H1 (cell line): ENCODE measurements at regions not wholly inside any gene's neighbourhood (a gene's known extent, or its start where the extent isn't known, plus 50 kb on each side); places are given as distances from the start of the nearest gene placed in this dataset.
"Not testable (repeated sequence)": the region's sequence is repeated elsewhere in the genome, so short reads cannot be mapped to it uniquely, and the experiment has no call there.

Experiments
- CTCF ChIA-PET: fragments of 300-600 bp; sonication (Branson Sonifier 250); formaldehyde crosslinking; loops from one replicate; lab custom pipeline; 2021; ENCODE audit not compliant: partially characterized antibody; lab: Charles Lee
- POLR2A ChIA-PET: fragments of 300-600 bp; sonication (Branson Sonifier 250); formaldehyde crosslinking; loops from one replicate; lab custom pipeline; 2021; ENCODE audit warnings: inconsistent platforms; ENCODE audit not compliant: partially characterized antibody; lab: Charles Lee
- DNase-seq, 2 experiments: peaks; one replicate each; pipeline versions ENCODE4 v3.0.0 to v3.0.0-alpha.2; 2010 to 2022; ENCODE audit warnings: low spot score in 2 of 2, low read depth in 1 of 2, mixed read lengths in 1 of 2
- FAIRE-seq: peaks from 2 replicates; lab custom pipeline; 2011; peaks lifted over from hg19 to GRCh38; lab: Jason Lieb, UNC
- H2AFZ ChIP-seq: 2 replicates; pipeline ENCODE4 v1.8.1; 2012; ENCODE audit warnings: low read length, inconsistent platforms
- H2AK5ac ChIP-seq: 2 replicates; pipeline ENCODE4 v1.6.1; 2013; ENCODE audit warnings: low read depth, low read length
- H2BK120ac ChIP-seq: replicated peaks from 2 replicates; pipeline ENCODE3; 2013; ENCODE audit warnings: low read depth, low read length, inconsistent platforms
- H2BK12ac ChIP-seq: 2 replicates; pipeline ENCODE4 v1.6.1; 2013; ENCODE audit warnings: low read depth, low read length
- H2BK15ac ChIP-seq: 2 replicates; pipeline ENCODE4 v1.6.1; 2013; ENCODE audit warnings: low read length
- H2BK20ac ChIP-seq: 2 replicates; pipeline ENCODE4 v1.6.1; 2013; ENCODE audit warnings: low read length
- H2BK5ac ChIP-seq: 2 replicates; pipeline ENCODE4 v1.6.1; 2013; ENCODE audit warnings: low read depth, low read length
- H3K14ac ChIP-seq: 2 replicates; pipeline ENCODE4 v1.6.1; 2013; ENCODE audit warnings: inconsistent platforms; ENCODE audit not compliant: insufficient read length
- H3K18ac ChIP-seq: 2 replicates; pipeline ENCODE4 v1.6.1; 2013; ENCODE audit warnings: low read length; ENCODE audit errors: extremely low read depth
- H3K23ac ChIP-seq: 2 replicates; pipeline ENCODE4 v1.6.1; 2013; ENCODE audit warnings: inconsistent platforms; ENCODE audit not compliant: insufficient read length
- H3K23me2 ChIP-seq: 2 replicates; pipeline ENCODE4 v1.6.1; 2013; ENCODE audit warnings: low read depth, low read length
- H3K27ac ChIP-seq: 2 replicates; pipeline ENCODE4 v1.6.1; 2011; ENCODE audit warnings: low read depth, low read length, inconsistent platforms
- H3K27me3 ChIP-seq, 4 experiments: replicated peaks in 1 of 4; 1 replicate in 1 of 4; 2 replicates in 3 of 4; pipeline versions ENCODE4 v1.6.1 to v1.8.1; 2011 to 2013; ENCODE audit warnings: low read length in 3 of 4, mild to moderate bottlenecking in 3 of 4, inconsistent platforms in 2 of 4, mixed read lengths in 2 of 4, moderate library complexity in 1 of 4; ENCODE audit not compliant: control insufficient read depth in 3 of 4, insufficient read depth in 3 of 4; ENCODE audit errors: extremely low read depth in 1 of 4
- H3K36me3 ChIP-seq, 4 experiments: 2 replicates each; pipeline versions ENCODE4 v1.6.1 to v1.8.1; 2011 to 2013; ENCODE audit warnings: mild to moderate bottlenecking in 4 of 4, low read length in 3 of 4, moderate library complexity in 2 of 4, control low read depth in 1 of 4, inconsistent platforms in 1 of 4; ENCODE audit not compliant: insufficient read depth in 4 of 4, control insufficient read depth in 2 of 4
- H3K4ac ChIP-seq: replicated peaks from 2 replicates; pipeline ENCODE3; 2013; ENCODE audit warnings: low read length, low read depth, mixed read lengths, inconsistent platforms; ENCODE audit not compliant: insufficient read length
- H3K4me1 ChIP-seq, 4 experiments: replicated peaks in 1 of 4; 1 replicate in 1 of 4; 2 replicates in 3 of 4; pipeline versions ENCODE4 v1.6.1 to v1.8.1; 2011 to 2013; ENCODE audit warnings: low read length in 3 of 4, inconsistent platforms in 2 of 4, mixed read lengths in 1 of 4; ENCODE audit not compliant: insufficient read depth in 4 of 4, control insufficient read depth in 3 of 4
- H3K4me2 ChIP-seq, 2 experiments: 2 replicates each; pipeline versions ENCODE4 v1.6.1 to v1.8.1; 2011 to 2013; ENCODE audit warnings: low read depth in 2 of 2, low read length in 2 of 2, control low read depth in 1 of 2, inconsistent platforms in 1 of 2, mild to moderate bottlenecking in 1 of 2; ENCODE audit not compliant: insufficient read depth in 1 of 2
- H3K4me3 ChIP-seq, 4 experiments: fragments of 200-600, 300-600 bp in 1 of 4; sonication (generic), shearing (Covaris generic), sonication (Bioruptor Twin) in 1 of 4; 2 replicates each; pipeline versions ENCODE4 v1.5.1 to v1.8.1; 2011 to 2016; ENCODE audit warnings: low read length in 4 of 4, low read depth in 3 of 4, control low read depth in 2 of 4, inconsistent platforms in 2 of 4, mild to moderate bottlenecking in 2 of 4, mixed read lengths in 1 of 4, moderate library complexity in 1 of 4; ENCODE audit not compliant: insufficient read depth in 2 of 4; ENCODE audit errors: extremely low read depth in 1 of 4
- H3K56ac ChIP-seq: replicated peaks from 2 replicates; pipeline ENCODE3; 2013; ENCODE audit warnings: low read depth, mild to moderate bottlenecking, mixed read lengths, low read length, inconsistent platforms; ENCODE audit not compliant: insufficient read length
- H3K79me1 ChIP-seq: 2 replicates; pipeline ENCODE4 v1.6.1; 2013; ENCODE audit warnings: low read depth, low read length, control low read depth
- H3K79me2 ChIP-seq, 2 experiments: 2 replicates each; pipeline versions ENCODE4 v1.6.1 to v1.8.1; 2012 to 2013; ENCODE audit warnings: low read length in 2 of 2, mild to moderate bottlenecking in 2 of 2, inconsistent platforms in 1 of 2; ENCODE audit not compliant: insufficient read depth in 2 of 2, control insufficient read depth in 1 of 2
- H3K9ac ChIP-seq, 4 experiments: replicated peaks in 1 of 4; 1 replicate in 1 of 4; 2 replicates in 3 of 4; pipeline versions ENCODE4 v1.6.1 to v1.8.1; 2011 to 2013; ENCODE audit warnings: low read depth in 3 of 4, low read length in 3 of 4, control low read depth in 2 of 4, mild to moderate bottlenecking in 2 of 4, moderate library complexity in 2 of 4, inconsistent platforms in 1 of 4; ENCODE audit errors: extremely low read depth in 1 of 4
- H3K9me3 ChIP-seq, 2 experiments: 2 replicates each; pipeline versions ENCODE4 v1.6.1 to v1.8.1; 2012 to 2013; ENCODE audit warnings: mild to moderate bottlenecking in 2 of 2, moderate library complexity in 2 of 2, control low read depth in 1 of 2, inconsistent platforms in 1 of 2, low read depth in 1 of 2, low read length in 1 of 2, mixed read lengths in 1 of 2; ENCODE audit not compliant: insufficient read depth in 2 of 2
- H4K20me1 ChIP-seq, 2 experiments: replicated peaks in 1 of 2; 2 replicates each; pipeline versions ENCODE3 to v1.8.1; 2011 to 2013; ENCODE audit warnings: inconsistent platforms in 2 of 2, low read length in 2 of 2, mild to moderate bottlenecking in 1 of 2; ENCODE audit not compliant: insufficient read depth in 2 of 2, control insufficient read depth in 1 of 2
- H4K5ac ChIP-seq: 2 replicates; pipeline ENCODE4 v1.6.1; 2013; ENCODE audit warnings: low read length, low read depth, mixed read lengths, inconsistent platforms; ENCODE audit not compliant: insufficient read length
- H4K8ac ChIP-seq: 2 replicates; pipeline ENCODE4 v1.8.0; 2013; ENCODE audit warnings: mild to moderate bottlenecking, moderate library complexity, low read length, inconsistent platforms; ENCODE audit not compliant: insufficient read depth; ENCODE audit errors: extremely low read depth
- H4K91ac ChIP-seq: replicated peaks from 2 replicates; pipeline ENCODE3; 2013; ENCODE audit warnings: low read length, mixed read lengths, inconsistent platforms; ENCODE audit not compliant: insufficient read length
- WGBS, 2 experiments: shearing (Covaris generic) in 1 of 2; methylation state at CpG; one replicate each; pipeline versions ENCODE4 v1.1.6 to v1.1.7; 2013 to 2015; ENCODE audit warnings: low lambda C conversion rate in 2 of 2, mixed read lengths in 2 of 2, inconsistent platforms in 1 of 2, low coverage in 1 of 2, missing lambda C conversion rate in 1 of 2; ENCODE audit not compliant: insufficient replicate concordance in 2 of 2, insufficient coverage in 1 of 2, insufficient read length in 1 of 2; ENCODE audit errors: extremely low coverage in 1 of 2, missing lambda C conversion rate in 1 of 2; 5-methylcytosine and 5-hydroxymethylcytosine counted together

DNA sequence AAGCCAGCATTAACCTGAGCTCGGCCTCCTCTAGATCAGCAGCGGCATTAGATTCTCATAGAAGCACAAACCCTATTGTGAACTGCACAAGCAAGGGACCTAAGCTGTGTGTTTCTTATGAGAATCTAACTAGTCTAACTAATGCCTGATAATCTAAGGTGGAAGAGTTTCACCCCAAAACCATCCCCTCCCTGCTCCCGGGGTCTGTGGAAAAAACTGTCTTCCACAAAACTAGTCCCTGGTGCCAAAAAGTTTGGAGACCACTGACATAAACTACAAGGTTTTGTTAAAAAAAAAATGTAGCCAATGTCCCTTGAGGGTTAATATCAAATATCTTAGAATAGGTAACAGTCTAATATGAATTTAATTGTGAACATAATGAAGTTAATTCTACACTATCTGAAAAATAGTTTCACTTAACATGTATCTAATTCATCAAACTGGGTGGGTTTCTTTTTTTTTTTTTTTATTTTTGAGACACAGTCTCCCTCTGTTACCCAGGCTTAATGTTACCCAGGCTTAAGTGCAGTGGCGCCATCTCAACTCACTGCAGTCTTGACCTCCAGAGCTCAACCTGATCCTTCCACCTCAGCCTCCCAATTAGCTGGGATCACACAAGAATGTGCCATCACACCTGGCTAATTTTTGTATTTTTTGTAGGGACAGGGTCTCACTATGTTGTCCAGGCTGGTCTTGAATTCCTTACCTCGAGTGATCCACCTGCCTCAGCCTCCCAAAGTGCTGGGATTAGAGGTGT, 4752.2 kb upstream of the OR11H1 start:
- H2BK5ac ChIP-seq, FAIRE-seq, H3K14ac ChIP-seq, H3K23me2 ChIP-seq, H4K8ac ChIP-seq, H3K36me3 ChIP-seq, H3K79me1 ChIP-seq, H2AFZ ChIP-seq, H3K27ac ChIP-seq, H2BK15ac ChIP-seq, H3K9ac ChIP-seq, DNase-seq, CTCF ChIA-PET, H3K79me2 ChIP-seq, H3K18ac ChIP-seq, H2AK5ac ChIP-seq, H2BK20ac ChIP-seq, H3K23ac ChIP-seq, H3K27me3 ChIP-seq, H3K4ac ChIP-seq, H2BK12ac ChIP-seq, H4K5ac ChIP-seq, H3K4me2 ChIP-seq, H3K4me3 ChIP-seq, H4K91ac ChIP-seq, H3K4me1 ChIP-seq, H2BK120ac ChIP-seq, POLR2A ChIA-PET, H3K56ac ChIP-seq, H4K20me1 ChIP-seq: not testable (repeated sequence)
- 65% methylated on average over 5 of the region's 5 CpGs; no CpG with 5 or more reads in 1 of the 2 experiments for WGBS, 2 experiments
- H3K9me3 ChIP-seq = peaks cover 56 to 74% of the 10 kb centered on the region in 2 experiments

GRCh38 chr22:10776358-10776729, 4751.6 kb upstream of the OR11H1 start:
- H3K4me1 ChIP-seq, H2BK5ac ChIP-seq, H3K79me1 ChIP-seq, H2BK12ac ChIP-seq, H3K4ac ChIP-seq, H3K14ac ChIP-seq, H4K8ac ChIP-seq, FAIRE-seq, H2AK5ac ChIP-seq, H3K79me2 ChIP-seq, H3K4me3 ChIP-seq, H3K36me3 ChIP-seq, H3K23ac ChIP-seq, H4K20me1 ChIP-seq, H2BK20ac ChIP-seq, POLR2A ChIA-PET, H4K5ac ChIP-seq, H2BK120ac ChIP-seq, H3K27ac ChIP-seq, H3K4me2 ChIP-seq, H3K23me2 ChIP-seq, H3K9ac ChIP-seq, CTCF ChIA-PET, DNase-seq, H4K91ac ChIP-seq, H3K27me3 ChIP-seq, H2BK15ac ChIP-seq, H3K18ac ChIP-seq, H2AFZ ChIP-seq, H3K56ac ChIP-seq: not testable (repeated sequence)
- 64% methylated on average over 6 of the region's 7 CpGs; no CpG with 5 or more reads in 1 of the 2 experiments for WGBS, 2 experiments
- peaks cover 57 to 77% of the 10 kb centered on the region in 2 experiments for H3K9me3 ChIP-seq
